GM19324 (cell line): ENCODE measurements at regions not wholly inside any gene's neighbourhood (a gene's known extent, or its start where the extent isn't known, plus 50 kb on each side); places are given as distances from the start of the nearest gene placed in this dataset.
"Not testable (repeated sequence)": the region's sequence is repeated elsewhere in the genome, so short reads cannot be mapped to it uniquely, and the experiment has no call there.

Source experiments
- ATAC-seq: cut with Tn5 transposase; IDR thresholded peaks from one replicate; pipeline ENCODE4 v1.9.1; 2021; ENCODE audit warnings: mild to moderate bottlenecking, moderate library complexity; ENCODE audit not compliant: unreplicated experiment, low FRiP score

DNA sequence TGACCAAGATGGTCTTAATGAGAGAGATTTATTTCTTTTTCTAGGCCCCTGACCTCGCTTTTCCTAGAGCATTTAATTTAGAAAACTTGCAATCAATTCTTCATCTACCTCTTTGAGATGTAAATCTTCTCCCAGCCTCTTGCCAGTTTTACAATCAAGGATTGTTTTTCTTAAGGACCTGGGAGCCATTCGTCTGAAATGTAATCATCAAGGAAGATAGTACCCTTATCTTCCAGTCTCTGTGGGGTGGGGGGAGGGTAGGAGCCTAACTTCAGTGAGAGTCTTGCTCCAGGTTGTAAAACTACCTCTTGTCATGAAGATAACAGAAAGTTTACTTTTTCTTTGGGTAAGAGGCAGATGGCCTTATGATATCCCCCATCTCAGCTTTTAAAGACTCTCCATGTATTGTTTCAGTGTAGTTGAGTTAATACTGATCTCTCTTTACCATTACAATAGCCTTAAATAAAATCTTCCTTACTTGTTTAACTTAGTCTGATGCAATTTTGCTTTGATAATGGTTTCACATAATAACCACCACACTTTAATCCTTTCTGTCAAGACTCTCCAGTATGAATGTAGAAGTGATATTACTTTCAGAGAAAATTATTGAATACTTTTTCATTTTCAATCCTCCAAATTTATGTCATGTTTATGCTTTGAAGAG lies 110.2 kb upstream of the CPHXL start:
- no peak for ATAC-seq

DNA sequence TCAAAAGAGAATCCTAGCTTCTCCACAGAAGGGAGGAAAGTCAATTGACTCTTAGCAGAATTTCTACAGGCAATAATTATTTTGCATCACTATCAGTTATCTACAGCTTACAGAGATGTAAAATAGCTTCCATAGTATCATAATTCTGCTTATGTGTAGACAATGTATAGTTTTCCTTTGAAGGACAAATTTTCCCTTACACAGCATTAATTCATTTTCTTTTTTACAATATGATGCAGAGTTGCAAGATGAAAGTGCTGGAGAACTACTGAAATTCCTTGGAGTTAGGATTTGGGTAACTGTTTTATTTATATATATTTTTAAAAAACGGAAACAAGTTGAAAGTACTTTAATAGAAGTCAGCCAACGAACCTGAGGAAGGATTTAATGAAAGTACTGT lies 111.0 kb upstream of the CPHXL start:
- no peak for ATAC-seq

DNA sequence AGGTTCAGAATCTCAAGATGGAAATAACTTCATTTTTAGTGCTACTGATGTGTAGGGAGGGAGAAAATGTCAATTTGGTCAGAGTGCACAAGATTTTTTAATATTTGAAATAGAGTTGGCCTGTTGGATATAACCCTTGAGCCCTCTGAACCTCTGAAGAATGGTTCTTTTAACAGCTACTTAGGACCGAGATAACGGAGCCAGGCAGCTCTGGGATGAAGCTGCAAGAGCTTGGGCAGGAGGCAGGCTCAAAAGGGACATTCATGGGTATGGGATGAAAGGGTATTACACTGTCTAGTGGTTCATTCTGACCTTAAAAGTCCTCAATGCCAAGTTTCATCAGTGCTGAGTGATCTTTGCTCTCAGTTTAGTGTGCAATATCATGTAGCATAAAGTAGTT lies 111.4 kb upstream of the CPHXL start:
- no peak for ATAC-seq

DNA sequence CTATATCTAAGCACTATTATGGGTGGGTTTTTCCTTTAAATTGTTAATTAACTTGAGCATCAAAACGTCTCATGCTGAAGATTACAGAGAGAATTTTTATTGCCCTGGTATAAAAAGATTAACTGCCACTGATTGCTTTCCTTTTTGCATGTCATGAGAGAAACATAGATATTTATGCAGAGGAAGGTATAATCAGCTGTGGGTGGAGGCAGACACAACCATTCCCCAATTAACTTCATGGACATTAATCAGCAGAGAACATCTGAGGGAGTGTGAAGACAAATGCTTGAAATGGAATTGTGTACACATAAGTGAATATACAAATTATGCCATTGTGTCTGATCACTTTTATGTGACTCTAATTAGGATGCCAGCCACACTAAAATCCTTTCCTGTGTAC lies 115.2 kb upstream of the CPHXL start:
- ATAC-seq: no peak

DNA sequence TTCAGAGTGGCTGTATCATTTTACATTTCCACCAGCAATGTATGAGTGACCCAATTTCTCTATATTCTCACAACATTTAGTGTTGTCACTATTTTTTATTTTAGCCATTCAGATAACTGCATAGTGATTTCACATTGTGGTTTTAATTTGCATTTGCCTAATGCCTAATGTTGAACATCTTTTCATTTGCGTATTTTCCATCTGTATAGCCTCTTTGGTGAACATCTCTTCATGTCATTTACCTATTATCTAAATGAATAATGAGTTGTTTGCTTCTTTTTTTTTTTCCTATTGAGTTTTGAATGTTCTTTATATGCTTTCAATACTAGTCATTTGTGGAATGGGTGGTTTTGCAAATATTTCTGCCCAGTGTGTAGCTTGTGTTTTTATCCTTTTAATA lies 120.9 kb upstream of the CPHXL start:
- no peak for ATAC-seq

DNA sequence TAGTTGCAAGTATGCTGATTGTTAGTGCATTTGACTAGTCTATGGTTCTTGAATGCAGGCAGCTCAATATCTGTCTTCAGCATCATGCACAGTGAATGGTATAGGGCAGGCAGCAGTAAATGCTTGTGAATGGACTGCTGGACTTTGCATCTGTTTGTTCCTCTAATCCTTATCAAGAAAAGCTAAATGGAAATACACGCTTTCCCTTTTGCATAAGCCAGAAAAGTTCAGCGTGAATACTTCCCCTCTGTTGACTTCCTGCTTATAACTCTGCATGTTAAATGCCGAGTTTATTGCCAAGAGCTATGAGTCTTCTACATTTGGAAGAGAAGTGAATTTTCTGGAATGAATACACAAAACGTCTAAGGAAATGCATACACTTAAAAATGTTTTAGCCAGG lies 127.9 kb upstream of the CPHXL start:
- ATAC-seq: no peak

DNA sequence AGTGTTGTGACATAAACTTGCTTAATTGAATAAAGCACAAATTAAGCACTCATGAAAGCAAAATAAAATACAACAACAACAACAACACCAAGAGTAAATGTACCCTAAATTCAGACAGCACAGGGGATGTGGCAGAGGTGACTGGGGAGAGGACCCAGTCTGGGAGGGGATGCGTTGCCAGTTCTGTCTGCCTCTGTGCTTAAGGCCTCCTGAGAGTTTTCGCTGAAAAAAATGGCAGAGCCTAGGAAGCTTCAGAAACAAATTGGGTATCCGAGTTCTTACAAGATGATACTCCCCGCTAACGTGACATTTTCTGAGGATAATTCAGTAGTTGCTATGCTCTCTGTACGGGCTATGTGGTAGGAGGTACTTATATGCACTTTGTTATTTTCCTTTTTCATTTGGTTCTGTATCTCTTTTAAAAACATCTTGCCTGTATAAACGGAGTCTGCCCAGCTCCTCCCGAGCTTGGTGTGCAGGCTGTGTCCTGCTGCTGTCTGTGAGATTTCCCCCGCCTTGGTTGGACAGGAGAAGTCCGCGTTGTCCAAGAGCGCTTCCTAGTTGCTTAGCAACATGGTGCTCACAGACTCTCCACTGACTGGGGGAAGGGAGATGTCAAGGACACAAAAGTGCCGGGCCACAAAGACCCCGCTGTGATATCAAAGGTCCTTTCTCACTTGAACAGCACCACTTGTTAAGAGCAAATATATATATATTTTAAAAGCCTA lies 134.2 kb upstream of the CPHXL start:
- no peak for ATAC-seq

DNA sequence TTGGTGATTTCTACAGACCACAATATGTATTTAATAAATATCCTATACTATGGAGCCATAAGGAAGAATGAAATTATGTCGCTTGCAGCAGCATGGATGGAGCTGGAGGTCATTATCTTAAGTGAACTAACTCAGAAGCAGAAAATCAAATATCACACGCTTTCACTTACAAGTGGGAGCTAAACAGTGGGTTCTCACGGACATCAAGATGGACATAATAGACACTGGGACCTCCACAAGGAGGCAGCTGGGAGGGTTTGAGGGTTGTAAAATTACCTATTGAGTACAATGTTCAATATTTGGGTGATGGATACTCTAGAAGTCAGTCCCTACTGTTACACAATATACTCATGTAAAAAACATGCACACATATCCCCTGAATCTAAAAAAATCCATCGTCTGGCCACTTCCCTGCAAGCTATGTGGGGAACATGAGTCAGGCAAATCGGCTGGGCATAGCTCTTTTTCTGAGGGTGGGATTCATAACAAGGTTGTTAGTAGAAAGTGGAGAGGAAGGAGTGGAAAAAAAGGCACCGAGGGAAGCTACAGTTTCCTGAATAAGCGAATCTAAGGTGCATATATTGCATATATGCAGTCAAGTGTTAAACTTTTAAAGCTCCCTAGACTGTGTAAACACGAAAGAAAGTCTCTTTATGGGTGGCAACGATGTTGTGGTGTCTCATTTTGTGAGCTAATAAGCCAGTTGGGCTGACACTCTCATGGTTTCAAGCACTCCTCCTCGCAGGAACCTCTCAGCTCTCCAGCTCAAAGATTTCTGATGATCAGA lies 135.2 kb upstream of the CPHXL start:
- ATAC-seq: no peak

DNA sequence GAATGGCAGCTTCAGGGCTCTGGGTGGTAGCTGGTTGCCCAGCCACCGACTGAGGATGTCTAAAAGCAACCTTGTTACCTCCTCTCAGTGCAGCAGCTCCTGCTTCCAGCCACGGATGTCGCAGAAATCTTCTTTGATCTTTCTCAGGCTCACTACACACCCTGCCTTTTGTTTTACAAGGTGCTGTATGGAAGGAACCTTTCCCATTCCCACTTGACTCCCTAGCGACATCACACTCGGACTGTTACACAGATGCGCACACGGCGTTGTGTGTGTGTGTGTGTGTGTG lies 135.8 kb upstream of the CPHXL start:
- no peak for ATAC-seq

DNA sequence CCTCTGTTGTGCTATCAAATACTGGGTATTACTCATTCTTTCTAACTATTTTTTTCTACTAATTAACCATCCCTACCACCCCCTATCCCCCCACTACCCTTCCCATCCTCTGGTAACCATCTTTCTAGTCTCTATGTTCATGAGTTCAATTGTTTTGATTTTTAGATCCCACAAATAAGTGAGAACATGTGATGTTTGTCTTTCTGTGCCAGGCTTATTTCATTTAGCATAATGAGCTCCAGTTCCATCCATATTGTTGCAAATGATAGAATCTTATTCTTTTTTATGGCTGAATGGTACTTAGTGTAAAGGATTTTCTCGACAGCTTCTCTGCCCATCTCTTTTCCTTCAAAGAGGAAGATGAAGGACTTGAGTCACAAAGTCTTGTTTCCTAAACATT lies 138.0 kb upstream of the CPHXL start:
- ATAC-seq: no peak

DNA sequence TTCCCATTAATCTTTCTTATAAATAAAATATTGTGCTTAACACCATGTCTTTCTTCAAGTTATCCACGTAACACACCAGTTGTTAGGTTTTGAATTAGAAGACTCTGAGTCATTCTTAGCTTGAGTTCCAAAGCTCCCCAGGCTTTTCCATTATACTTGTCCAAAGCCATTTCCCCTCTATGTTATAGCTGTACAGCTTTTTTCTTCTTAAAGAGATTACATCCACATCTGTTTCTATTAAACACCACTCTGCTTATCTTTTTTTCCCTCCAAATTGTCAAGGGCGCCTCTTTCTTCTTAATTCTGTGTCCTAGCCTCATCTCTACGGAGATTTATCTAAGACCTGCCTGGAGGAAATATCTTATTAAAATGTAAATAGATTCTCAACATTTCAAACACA lies 139.4 kb upstream of the CPHXL start:
- no peak for ATAC-seq

DNA sequence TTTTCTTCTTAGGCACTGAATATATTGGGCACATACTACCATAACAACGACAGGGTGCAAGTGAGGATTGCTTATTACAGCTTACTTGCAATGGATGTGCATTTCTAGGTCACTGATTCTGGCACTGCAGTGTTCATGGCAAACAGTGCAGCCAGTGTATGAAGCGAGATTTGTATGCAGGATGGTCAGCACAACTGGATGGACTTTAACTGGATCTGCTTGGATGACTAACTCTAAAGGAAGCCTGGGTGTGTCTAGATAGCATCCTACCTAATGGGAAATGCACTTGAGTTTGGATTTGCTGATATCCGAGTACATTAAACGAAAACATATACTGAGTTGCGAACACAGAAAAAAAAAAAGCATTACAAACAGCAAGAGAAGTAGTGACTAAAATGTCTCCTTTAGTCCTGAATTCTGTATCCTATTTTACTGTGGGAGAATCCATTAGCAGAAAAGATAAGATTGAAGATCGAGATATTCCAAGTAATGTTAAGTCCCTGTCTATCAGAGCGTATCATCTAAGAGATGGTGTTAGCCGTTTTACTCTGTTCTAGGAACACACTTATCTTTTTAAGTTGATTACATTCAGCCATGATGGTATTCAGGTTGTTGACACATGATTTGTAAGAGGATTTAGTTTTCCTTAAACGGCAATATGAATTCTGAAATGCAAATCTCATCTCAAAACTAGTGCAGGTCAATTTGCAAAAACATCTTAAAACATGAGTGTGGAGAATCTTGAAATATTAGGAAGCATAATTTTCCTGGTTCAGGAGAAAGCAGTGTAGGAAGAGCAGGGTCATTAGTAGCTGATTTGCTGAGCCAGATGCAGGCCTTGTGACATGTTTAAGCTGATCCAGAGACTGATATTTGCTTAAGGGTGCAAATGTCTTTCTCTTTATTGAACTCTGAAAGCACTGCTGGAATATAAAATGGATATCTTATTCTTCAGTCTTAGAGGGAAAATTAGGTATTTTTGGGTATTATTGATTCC lies 142.6 kb upstream of the CPHXL start:
- no peak for ATAC-seq

DNA sequence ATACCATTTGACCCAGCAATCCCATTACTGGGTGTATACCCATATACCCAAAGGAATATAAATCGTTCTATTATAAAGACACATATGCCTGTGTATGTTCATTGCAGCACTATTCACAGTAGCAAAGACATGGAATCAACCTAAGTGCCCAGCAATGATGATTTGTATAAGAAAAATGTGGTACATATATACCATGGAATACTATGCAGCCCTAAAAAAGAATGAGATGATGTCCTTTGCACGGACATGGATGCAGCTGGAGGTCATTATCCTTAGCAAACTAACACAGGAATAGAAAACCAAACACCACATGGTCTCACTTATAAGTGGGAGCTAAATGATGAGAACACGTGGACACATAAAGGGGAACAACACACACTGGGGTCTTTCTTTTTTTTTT lies 155.0 kb upstream of the CPHXL start:
- not testable (repeated sequence) for ATAC-seq

DNA sequence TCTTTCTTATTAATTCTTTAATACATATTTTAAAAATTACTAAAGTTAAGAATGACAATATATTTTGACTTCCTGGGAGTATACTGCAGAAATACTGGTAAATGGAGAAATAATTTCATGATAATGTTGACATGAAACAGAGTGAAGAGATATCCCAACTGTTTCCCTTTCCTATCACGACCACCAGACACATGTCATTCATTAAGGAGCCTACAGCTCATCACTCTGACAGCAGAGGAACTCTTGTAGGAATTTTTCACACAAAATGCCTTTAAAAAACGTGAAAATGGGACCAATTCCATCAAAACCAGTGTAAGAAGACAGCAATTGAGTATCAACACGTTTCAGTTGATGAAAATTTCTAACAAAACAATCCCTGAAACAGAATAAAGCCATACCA lies 172.9 kb upstream of the CPHXL start:
- no peak for ATAC-seq

DNA sequence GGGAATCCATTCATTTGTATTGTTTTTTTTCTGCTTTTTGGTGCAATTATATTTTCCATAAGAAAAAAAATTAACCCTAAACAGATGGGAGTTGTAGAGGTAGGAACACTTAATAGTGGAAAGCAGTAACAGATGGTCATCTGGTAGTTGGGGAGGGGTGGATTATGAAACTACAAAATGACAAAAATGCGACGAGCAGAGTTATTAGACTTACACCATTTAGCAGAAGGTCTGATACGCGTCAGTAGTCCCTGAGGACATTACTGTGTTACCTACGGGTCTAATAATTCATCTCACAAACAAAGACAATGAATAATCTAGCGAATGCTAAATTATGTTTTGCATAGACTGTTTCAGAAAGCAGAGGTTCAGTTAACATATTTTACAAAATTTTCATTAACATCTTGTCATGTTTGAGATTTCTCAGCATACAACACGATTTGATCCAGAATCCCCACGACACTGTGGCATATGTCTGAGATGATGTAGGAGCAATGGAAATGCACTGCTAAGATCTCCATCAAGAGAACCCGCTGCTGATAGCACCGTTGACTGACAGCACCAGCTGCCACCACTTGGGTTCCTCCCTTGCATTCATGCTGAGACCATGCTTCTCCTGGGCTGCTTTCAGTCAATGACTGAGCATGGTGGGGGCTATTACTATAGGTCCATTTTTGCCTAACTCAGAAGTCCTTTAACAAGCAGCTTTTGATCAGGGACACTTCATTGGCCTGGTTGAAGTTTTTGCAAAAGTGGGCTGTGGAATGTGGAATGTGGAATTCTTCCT lies 182.2 kb upstream of the CPHXL start:
- no peak for ATAC-seq

DNA sequence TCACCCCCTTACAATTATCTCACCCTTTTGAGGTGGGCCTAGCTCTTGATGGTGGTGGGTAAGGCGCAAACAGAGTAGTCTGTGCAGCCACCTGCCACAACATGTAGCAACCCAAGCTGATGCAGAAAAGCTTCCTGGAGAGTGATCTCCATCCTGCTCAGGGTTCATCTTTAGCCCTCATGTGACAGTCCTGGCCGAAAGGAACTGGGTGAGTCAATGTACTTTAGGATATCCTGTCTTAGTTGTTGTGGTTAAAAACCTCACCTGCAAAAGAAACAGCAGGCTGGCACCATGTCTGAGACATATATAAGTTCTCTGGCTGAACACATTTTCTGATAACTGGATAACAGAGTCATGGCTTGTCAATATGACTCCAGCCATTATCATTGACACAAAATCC lies 183.5 kb upstream of the CPHXL start:
- ATAC-seq: no peak

DNA sequence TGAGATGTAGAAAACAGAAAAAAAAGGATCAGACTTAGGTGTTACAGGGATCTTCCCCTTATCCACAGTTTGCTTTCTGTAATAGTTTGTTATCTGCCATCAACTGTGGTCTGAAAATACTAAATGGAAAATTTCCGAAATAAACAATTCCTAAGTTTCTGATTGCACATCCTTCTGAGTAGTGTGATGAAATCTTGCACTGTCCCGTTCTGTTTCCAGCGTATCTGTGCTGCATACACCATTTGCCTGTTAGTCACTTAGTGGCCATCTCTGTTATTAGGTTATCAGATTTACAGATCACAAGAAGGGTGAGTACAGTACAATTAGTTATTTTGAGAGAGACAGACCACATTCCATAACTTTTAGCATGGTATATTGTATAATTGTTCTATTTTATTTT lies 185.6 kb upstream of the CPHXL start:
- ATAC-seq: no peak

DNA sequence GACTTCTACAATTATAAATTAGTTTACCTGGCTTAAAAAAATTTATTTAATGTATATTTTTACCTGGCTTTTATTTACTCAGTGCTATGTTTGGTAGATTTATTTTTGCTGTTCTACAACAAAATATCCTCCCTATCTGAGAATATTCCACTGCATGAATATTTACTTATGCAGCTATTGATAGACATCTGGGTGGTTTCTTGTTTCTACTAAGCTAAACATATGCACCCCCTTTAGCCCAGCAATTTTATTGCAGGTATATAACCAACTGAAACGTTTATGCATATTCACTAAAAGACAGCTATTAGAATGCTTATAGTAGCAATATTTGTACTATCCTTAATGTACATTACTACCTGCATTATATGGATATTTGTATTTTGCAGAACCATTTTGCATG lies 187.7 kb upstream of the CPHXL start:
- no peak for ATAC-seq

DNA sequence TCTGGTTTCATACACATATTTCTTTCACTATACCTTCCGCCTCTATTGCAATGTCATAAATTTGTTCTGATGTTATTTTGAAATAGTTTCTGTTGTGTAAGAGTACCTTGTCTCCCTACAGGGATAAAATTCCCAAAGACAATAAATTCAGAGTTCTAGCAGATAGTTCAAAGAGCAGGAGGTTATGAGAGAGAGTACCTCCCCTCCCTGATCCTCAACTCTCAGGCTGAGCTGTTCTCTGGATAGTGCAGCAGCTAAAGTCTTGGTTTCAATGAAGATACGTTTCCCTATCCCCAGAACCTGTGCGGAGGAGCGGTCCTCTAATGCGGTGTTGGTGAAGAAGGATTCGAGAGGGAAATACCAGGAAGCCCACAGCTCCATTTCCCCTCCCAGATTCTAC lies 190.2 kb upstream of the CPHXL start:
- no peak for ATAC-seq

DNA sequence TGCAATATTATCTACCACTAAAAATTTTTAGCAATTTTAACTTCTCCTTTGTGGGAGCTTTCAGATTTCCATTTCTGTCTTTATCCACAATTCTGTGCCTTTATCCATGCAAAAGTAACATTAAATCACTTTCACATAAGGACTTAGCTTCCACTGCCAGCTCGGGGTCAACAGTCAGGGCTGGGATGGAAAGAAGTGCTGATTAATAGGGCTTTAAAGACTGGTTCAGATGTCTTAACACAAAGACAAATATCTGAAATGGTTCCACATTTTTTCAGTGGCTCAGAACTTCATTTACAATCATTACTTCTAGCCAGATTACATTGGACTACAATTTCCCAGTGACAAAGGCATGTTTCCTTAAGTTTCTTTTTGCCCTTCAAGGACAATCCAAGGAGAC lies 191.8 kb upstream of the CPHXL start:
- no peak for ATAC-seq
